ENCODE measurements at regions not wholly inside any gene's neighbourhood (a gene's known extent, or its start where the extent isn't known, plus 50 kb on each side); places are given as distances from the start of the nearest gene placed in this dataset.
A peak's percentile ranks its signal among the peaks of the same experiment; 100 is the strongest.
"Not testable (repeated sequence)": the region's sequence is repeated elsewhere in the genome, so short reads cannot be mapped to it uniquely, and the experiment has no call there.

- peak in 4 of 5 donors; percentile 15 to 56 (median 43) for DNase-seq
These were observed 55.1 kb downstream of the CYCS start for GRCh38 chr7:25069900-25070443.

- no peak for DNase-seq
These were observed 56.4 kb downstream of the CYCS start for GRCh38 chr7:25068502-25069213.

- no peak for DNase-seq
These were observed 57.1 kb downstream of the CYCS start for GRCh38 chr7:25067726-25068501.

GRCh38 chr7:25066253-25066652 is 58.8 kb downstream of the CYCS start:
- no peak for DNase-seq

- no peak for DNase-seq
These were observed 62.7 kb downstream of the CYCS start for GRCh38 chr7:25062380-25062779.

GRCh38 chr7:25060487-25061055 is 64.5 kb downstream of the CYCS start:
- no peak for DNase-seq

- no peak for DNase-seq
These were observed 65.5 kb downstream of the CYCS start for GRCh38 chr7:25059576-25059975.

- DNase-seq = no peak
These were observed 68.7 kb downstream of the CYCS start for GRCh38 chr7:25056368-25056767.

GRCh38 chr7:25055520-25056220 is 69.4 kb downstream of the CYCS start:
- no peak for DNase-seq

GRCh38 chr7:25054819-25055519 is 70.1 kb downstream of the CYCS start:
- no peak for DNase-seq

- no peak for DNase-seq
These were observed 70.2 kb upstream of the OSBPL3 start for GRCh38 chr7:25050223-25050622.

- no peak for DNase-seq
These were observed 68.5 kb upstream of the OSBPL3 start for GRCh38 chr7:25048444-25048834.

GRCh38 chr7:25047571-25048443 is 67.8 kb upstream of the OSBPL3 start:
- DNase-seq = not testable (repeated sequence)

- no peak for DNase-seq
These were observed 57.3 kb upstream of the OSBPL3 start for GRCh38 chr7:25037325-25037724.

- no peak for DNase-seq
These were observed 55.3 kb upstream of the OSBPL3 start for GRCh38 chr7:25035274-25035673.

GRCh38 chr7:25034136-25034535 is 54.2 kb upstream of the OSBPL3 start:
- no peak for DNase-seq

GRCh38 chr7:25032774-25033743 is 53.1 kb upstream of the OSBPL3 start:
- no peak for DNase-seq

- no peak for DNase-seq
These were observed 51.5 kb upstream of the OSBPL3 start for GRCh38 chr7:25031432-25031831.

GRCh38 chr7:25031007-25031406 is 51.0 kb upstream of the OSBPL3 start:
- DNase-seq = peak in 1 of 5 donors; percentile 65
